NCI-H460 (cell line): ENCODE measurements at regions not wholly inside any gene's neighbourhood (a gene's known extent, or its start where the extent isn't known, plus 50 kb on each side); places are given as distances from the start of the nearest gene placed in this dataset.

Experiments
- DNase-seq: peaks from one replicate; pipeline ENCODE4 v3.0.0-alpha.2; 2016; ENCODE audit warnings: low read depth; ENCODE audit errors: extremely low read depth

- DNase-seq = no peak
Observed at GRCh38 chr1:221149111-221149510, 269.9 kb downstream of the HLX start.

DNA sequence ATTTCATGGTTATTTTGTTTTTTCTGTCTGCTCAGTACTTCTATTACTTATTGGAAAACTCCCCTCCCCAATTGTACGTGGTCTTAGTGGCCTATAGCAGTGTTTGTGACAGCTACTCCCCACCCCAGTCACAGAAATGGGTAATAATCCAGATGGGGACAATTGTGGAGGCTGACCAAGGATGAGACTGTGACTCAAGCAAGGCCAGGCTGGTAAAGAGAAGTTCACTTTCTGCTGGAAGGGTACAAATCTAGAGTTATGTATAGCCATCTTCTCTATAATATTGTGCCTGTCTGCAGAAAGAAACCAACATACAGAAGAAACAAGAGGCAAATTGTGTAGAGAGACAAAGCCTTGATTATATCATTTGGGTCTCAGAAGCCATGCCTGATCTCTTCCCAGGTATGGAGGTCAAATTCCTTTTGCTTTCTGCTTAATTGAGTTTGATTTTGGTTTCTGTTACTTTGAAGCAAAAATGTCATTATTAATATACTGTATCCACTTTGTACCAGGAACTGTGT lies 270.4 kb downstream of the HLX start:
- DNase-seq = no peak

- no peak for DNase-seq
Observed at GRCh38 chr1:221150996-221151395, 271.8 kb downstream of the HLX start.

GRCh38 chr1:221154932-221155331 lies 275.7 kb downstream of the HLX start:
- no peak for DNase-seq

DNA sequence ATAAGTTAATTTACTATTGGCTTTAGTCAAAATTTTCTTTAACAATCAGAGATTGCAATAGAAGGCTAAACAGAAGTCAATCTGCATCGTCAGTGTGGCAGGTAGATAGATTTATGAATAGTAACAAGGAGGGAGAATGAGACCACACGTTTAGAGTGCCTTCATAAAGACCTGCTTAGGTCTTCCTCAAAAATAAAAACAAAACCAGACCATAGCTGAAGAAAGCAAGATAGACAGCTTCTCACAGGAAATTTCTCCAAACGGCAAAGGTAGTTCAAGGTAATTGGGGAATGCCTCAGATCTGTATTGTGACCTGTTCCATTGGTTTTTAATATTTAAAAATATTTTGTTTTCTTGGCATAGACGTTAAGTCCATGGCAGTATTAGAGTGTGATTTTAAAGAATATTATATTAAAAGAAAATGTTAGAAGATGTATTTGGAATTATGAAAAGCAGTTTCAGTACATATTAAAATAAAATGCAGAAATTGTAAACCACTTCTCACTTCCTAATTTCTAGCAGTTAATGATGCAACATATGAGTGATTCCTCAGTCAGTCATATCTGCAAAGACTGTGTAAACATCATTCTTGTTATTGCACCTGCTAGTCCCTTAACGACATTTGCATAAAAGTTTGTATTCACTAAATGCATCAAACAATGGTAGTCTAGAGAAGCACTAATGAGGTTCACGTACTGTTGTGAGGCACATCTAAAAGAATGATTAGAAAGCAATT lies 278.0 kb downstream of the HLX start:
- no peak for DNase-seq

GRCh38 chr1:221159608-221160007 lies 280.4 kb downstream of the HLX start:
- DNase-seq = no peak

GRCh38 chr1:221161571-221162041 lies 282.4 kb downstream of the HLX start:
- DNase-seq = no peak

GRCh38 chr1:221162352-221162751 lies 283.1 kb downstream of the HLX start:
- no peak for DNase-seq

DNA sequence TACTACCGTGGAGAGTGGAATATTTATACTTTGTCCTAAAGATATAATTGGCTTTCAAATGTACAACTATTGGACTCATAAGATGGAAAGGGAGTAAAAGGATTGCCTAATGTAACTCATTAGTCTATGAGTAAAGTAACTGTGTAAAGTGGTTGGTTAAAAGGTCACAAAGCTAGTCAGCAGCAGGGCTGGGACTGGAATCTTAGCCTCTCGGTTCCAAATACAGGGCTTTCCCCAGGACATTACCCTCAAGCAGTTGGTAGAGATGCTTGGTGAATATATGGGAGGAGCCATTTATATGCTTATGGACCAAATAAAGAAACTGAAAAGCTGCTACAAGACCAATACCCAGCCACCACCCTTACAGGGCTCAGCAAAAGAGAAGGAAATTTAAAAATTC lies 283.7 kb downstream of the HLX start:
- no peak for DNase-seq

DNA sequence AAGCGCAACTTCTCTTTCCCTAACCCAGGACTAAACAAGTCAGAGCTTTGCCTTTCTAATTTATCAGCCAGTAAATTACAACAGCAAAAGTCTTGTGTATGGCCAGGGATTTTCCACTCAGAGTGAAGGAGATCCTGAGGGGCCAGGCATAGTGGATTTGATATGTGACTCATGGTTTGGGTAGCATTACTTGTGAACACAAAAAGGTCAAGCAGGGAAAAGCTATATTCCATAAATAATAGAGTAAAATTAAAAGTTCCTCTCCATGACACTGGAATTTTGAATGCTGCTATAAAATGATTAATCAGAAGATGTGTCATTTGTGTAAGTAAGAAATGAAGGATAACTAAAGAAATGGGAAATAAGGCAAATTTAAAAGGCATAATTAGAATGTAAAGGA lies 284.8 kb downstream of the HLX start:
- no peak for DNase-seq

DNA sequence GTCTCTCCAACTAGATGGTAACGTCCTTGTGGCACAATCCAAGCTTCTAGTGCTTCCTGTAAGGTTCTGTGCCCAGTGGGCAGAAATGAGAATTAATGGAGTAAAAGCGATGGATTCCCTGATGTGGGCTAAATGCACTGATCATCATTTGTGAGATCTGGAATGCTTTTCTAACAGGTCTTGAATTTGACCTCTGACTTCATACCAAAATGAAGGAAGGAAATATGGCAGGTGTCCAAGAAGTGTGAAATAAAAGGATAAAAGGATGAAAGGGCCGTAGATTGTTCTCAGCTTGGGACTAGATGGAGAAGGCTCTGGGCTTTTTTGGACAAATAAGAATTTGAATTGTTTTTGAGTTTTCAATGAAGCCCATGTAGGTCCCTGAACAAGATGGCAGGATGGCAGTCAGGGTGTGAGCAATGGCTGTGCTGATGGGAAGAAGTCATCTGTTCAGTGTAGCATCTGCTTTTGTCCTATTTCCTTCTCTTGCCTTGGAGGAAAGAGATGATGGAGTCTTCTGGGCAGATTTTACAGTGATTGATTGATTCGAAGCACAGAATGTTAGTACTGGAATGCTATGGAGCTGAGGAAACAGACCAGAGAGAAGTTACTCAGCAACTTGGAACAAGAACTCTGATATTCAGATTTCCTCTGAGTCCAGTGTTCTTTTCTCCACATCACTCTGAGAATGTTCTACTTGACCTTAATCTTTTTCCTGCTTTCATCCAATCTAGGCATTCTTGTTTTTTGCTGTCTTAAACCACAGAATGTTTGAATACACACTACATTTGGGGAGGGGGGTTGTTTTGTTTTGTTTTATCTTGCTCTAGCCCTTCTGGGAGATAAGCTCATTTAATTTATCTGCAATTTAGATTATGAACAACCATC lies 286.0 kb downstream of the HLX start:
- DNase-seq = no peak

DNA sequence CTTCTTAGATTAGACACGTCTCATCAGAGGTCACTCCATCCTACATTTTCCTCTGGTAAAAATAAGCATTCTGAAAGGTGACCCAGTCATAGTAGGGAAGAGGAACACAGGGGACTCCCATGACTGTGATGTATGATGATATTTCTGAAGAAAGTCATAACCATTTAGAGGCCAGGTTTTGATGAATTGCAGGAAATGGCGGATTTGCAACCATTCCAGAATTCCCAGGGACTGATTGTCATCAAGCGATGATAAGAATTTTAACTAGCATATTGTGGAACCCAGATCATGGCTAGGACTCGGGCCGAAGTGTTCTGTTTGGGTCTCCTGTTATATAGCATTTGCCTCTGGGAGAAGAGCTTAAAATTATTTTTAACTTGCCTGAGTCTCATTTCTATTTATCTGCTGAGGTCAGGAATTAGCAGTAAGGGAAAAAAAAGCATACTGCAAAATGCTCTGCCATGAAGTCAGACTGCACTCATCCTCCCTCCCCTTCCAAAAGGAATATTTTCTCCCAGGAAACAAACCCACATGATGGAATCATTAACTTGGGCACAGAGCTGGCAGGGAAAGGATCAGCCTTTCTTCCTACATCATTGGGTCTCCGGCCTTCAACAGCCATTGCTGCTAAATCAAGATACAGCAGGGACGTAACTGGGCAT lies 286.7 kb downstream of the HLX start:
- no peak for DNase-seq

DNA sequence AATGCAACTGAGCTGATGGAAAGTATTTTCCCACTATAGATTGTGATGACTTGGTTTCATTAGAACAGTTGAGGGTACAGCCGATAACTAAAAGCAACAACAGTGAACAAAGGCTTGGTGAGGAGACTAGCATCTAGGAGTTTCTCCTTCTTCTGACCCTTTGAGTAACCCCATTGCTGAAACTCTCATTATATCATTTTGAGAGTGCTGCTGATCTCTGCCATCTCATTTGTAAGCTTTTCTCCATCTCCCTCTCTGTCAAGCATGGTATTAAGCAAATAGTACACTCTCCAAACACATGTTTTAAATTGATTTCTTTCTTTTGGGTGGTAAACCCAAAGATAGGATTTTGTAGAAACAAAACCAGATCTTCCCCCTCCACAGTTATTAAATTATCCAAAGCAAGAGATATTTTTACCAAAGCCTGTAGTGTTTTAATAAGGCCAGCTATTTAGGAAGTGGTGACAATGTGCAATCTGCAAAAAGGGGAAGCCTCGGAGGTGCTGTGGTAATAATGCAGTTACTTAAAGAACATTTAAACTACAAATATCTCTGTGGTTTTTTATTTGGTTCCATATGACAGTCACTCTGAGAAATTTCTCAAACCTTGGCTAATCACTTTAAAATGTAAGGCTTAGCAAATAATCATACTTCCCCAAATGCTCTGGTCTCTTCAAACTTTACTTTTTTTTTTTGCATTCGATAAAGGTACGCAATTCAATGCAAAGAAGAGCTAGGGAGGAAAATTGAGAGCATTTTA lies 287.5 kb downstream of the HLX start:
- no peak for DNase-seq

GRCh38 chr1:221169447-221169889 lies 290.2 kb downstream of the HLX start:
- no peak for DNase-seq

DNA sequence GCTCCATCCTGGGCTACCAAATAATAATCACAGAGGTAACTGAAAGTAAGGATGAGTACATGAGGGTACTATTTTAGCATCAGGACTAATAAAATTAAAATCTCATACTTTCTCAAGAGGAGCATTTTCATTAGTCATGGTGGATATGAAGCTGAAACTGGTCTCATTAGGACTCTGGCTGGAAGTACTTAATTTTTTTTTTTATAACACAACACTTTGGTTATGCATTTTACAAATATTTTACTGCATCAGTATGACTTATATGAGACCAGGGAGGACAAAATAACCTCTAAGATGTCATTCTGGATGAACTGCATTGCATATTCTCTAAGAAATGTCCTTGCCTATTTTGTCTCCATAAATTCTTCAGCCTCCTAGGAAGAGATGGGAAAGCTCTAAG lies 290.9 kb downstream of the HLX start:
- DNase-seq = no peak

DNA sequence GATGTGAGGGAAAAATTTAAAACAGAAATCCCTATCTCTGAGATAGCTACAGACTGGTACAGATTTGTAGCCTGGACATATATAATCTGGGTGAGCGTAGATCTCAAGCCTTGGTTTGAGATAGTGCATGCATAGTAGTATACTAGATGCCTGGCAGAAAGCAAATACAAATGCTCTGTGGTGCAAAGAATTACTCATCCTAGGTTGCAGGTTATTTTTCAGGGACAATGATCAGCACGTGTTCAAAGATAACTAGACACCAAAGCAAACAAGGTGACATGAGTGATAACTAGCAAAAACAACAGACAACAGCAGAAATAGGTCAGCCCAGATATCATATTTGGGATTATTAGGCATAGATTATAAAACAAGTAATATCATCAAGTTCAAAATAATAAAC lies 292.5 kb downstream of the HLX start:
- no peak for DNase-seq

- DNase-seq = no peak
Observed at GRCh38 chr1:221172841-221173240, 293.6 kb downstream of the HLX start.

- no peak for DNase-seq
Observed at GRCh38 chr1:221174330-221174993, 295.2 kb downstream of the HLX start.

GRCh38 chr1:221175249-221175648 lies 296.0 kb downstream of the HLX start:
- no peak for DNase-seq
